Suprapubic skin (tissue), 3 donors: ENCODE measurements at regions not wholly inside any gene's neighbourhood (a gene's known extent, or its start where the extent isn't known, plus 50 kb on each side); places are given as distances from the start of the nearest gene placed in this dataset.

ENCODE experiments used
- CTCF ChIP-seq, 2 donors: fragments of 200-600 bp in 1 of 2; fragments of 450-650 bp in 1 of 2; sonication (generic) in 1 of 2; IDR thresholded peaks; one replicate each; pipeline ENCODE4 v1.5.1; 2016 to 2019; ENCODE audit warnings: antibody characterized with exemption in 2 of 2, mild to moderate bottlenecking in 1 of 2, moderate library complexity in 1 of 2
- EP300 ChIP-seq: sonication (generic); formaldehyde crosslinking; IDR thresholded peaks from one replicate; pipeline ENCODE4 v1.6.1; 2017; ENCODE audit warnings: antibody characterized with exemption
- POLR2A ChIP-seq, 2 donors: fragments of 450-650 bp; IDR thresholded peaks; one replicate each; pipeline ENCODE4 v1.6.1; 2017; ENCODE audit warnings: antibody characterized with exemption in 2 of 2, mild to moderate bottlenecking in 2 of 2, moderate library complexity in 2 of 2

GRCh38 chr12:86312232-86312631 lies 56.0 kb upstream of the MGAT4C start:
- TF ChIP-seq CTCF (IDR thresholded peaks at IDR 0.05) (no peak), POLR2A (IDR thresholded peaks at IDR 0.05) (no peak), EP300 (no peak)
